Osteoblast (primary cell): ENCODE measurements at regions not wholly inside any gene's neighbourhood (a gene's known extent, or its start where the extent isn't known, plus 50 kb on each side); places are given as distances from the start of the nearest gene placed in this dataset.

Experiments
- DNase-seq: peaks from one replicate; pipeline ENCODE4 v3.0.0; 2011; ENCODE audit warnings: low spot score, mixed read lengths; ENCODE audit not compliant: insufficient read length; ENCODE audit errors: missing footprints
- H2AFZ ChIP-seq: 2 replicates; pipeline ENCODE4 v1.6.0; 2011; ENCODE audit warnings: mild to moderate bottlenecking, low read length
- H3K27ac ChIP-seq: 2 replicates; pipeline ENCODE4 v1.5.1; 2011; ENCODE audit warnings: mild to moderate bottlenecking, low read depth, low read length, moderate library complexity
- H3K27me3 ChIP-seq: 2 replicates; pipeline ENCODE4 v1.6.0; 2012; ENCODE audit warnings: mild to moderate bottlenecking, control low read depth, inconsistent platforms, low read length, moderate library complexity; ENCODE audit not compliant: insufficient read depth
- H3K36me3 ChIP-seq: 2 replicates; pipeline ENCODE4 v1.5.1; 2011; ENCODE audit warnings: mild to moderate bottlenecking, low read length, control low read depth, moderate library complexity; ENCODE audit not compliant: insufficient read depth
- H3K4me1 ChIP-seq: 2 replicates; pipeline ENCODE4 v1.5.1; 2011; ENCODE audit warnings: mild to moderate bottlenecking, low read length, control low read depth, moderate library complexity; ENCODE audit not compliant: insufficient read depth
- H3K4me2 ChIP-seq: 2 replicates; pipeline ENCODE4 v1.6.0; 2011; ENCODE audit warnings: mild to moderate bottlenecking, low read length; ENCODE audit not compliant: insufficient read depth
- H3K4me3 ChIP-seq: fragments of 200-600 bp; sonication (generic); 3 replicates; pipeline ENCODE4 v1.5.1; 2012; ENCODE audit warnings: mild to moderate bottlenecking, low read length, inconsistent platforms; ENCODE audit not compliant: insufficient read depth
- H3K79me2 ChIP-seq: 2 replicates; pipeline ENCODE4 v1.6.0; 2012; ENCODE audit warnings: mild to moderate bottlenecking, low read length, control low read depth, inconsistent platforms; ENCODE audit not compliant: insufficient read depth
- H3K9me3 ChIP-seq: 2 replicates; pipeline ENCODE4 v1.5.1; 2011; ENCODE audit warnings: low read depth, low read length, control low read depth
- H4K20me1 ChIP-seq: 2 replicates; pipeline ENCODE4 v1.6.0; 2012; ENCODE audit warnings: mild to moderate bottlenecking, low read length, control low read depth; ENCODE audit not compliant: insufficient read depth
- CTCF ChIP-seq: IDR thresholded peaks from 2 replicates; pipeline ENCODE4 v1.5.1; 2011; ENCODE audit warnings: mild to moderate bottlenecking, low read depth, low read length, moderate library complexity; ENCODE audit errors: extremely low read depth

GRCh38 chr13:109678459-109678858 is 107.9 kb downstream of the IRS2 start:
- no peak for TF ChIP-seq CTCF
- no peaks in the 10 kb centered on the region for H3K27me3 ChIP-seq
- no peaks in the 10 kb centered on the region for H3K9me3 ChIP-seq
- no peak overlapping the region for H3K4me2 ChIP-seq
- H3K4me3 ChIP-seq: no peak overlapping the region
- no peaks in the 10 kb centered on the region for H4K20me1 ChIP-seq
- no peaks in the 10 kb centered on the region for H3K36me3 ChIP-seq
- no peaks in the 10 kb centered on the region for H3K4me1 ChIP-seq
- no peak overlapping the region for H3K27ac ChIP-seq
- H2AFZ ChIP-seq: no peak overlapping the region
- DNase-seq: no peak
- H3K79me2 ChIP-seq: no peaks in the 10 kb centered on the region

- Histone ChIP-seq H2AFZ (no peak overlapping the region), H4K20me1 (no peaks in the 10 kb centered on the region), H3K4me1 (no peaks in the 10 kb centered on the region), H3K9me3 (no peaks in the 10 kb centered on the region), H3K36me3 (no peaks in the 10 kb centered on the region), H3K27ac (no peak overlapping the region), H3K4me3 (no peak overlapping the region), H3K79me2 (no peaks in the 10 kb centered on the region), H3K27me3 (no peaks in the 10 kb centered on the region), H3K4me2 (no peak overlapping the region)
- DNase-seq: no peak
- TF ChIP-seq CTCF: no peak
Measured at GRCh38 chr13:109677206-109677605, 109.2 kb downstream of the IRS2 start.

GRCh38 chr13:109673477-109673876 is 112.9 kb downstream of the IRS2 start:
- Histone ChIP-seq H2AFZ (no peak overlapping the region), H3K4me1 (no peaks in the 10 kb centered on the region), H3K79me2 (no peaks in the 10 kb centered on the region), H3K9me3 (no peaks in the 10 kb centered on the region), H4K20me1 (no peaks in the 10 kb centered on the region), H3K27ac (no peak overlapping the region), H3K4me2 (no peak overlapping the region), H3K36me3 (no peaks in the 10 kb centered on the region), H3K27me3 (no peaks in the 10 kb centered on the region), H3K4me3 (no peak overlapping the region)
- no peak for DNase-seq
- TF ChIP-seq CTCF: no peak

- Histone ChIP-seq H2AFZ (no peak overlapping the region), H3K4me2 (no peak overlapping the region), H3K9me3 (no peaks in the 10 kb centered on the region), H3K27me3 (no peaks in the 10 kb centered on the region), H3K79me2 (no peaks in the 10 kb centered on the region), H3K4me3 (no peak overlapping the region), H4K20me1 (no peaks in the 10 kb centered on the region), H3K27ac (no peak overlapping the region), H3K4me1 (no peaks in the 10 kb centered on the region), H3K36me3 (no peaks in the 10 kb centered on the region)
- DNase-seq: no peak
- no peak for TF ChIP-seq CTCF
Measured at GRCh38 chr13:109672545-109672944, 113.8 kb downstream of the IRS2 start.
